PC-3 (cell line): ENCODE measurements at regions not wholly inside any gene's neighbourhood (a gene's known extent, or its start where the extent isn't known, plus 50 kb on each side); places are given as distances from the start of the nearest gene placed in this dataset.
A peak's percentile ranks its signal among the peaks of the same experiment; 100 is the strongest.

Source experiments
- ATAC-seq: fragments of 200-7000 bp; cut with Tn5 transposase; 2 replicates; pipeline ENCODE4 v1.9.1; 2020; ENCODE audit warnings: mild to moderate bottlenecking, moderate library complexity
- BruUV-seq: library from RNA; stranded (reverse); fragments of 400-500 nt; replicated peaks from 2 replicates; lab custom pipeline; 2021; lab: Mats Ljungman, UMichigan
- CTCF ChIA-PET: fragments of 300-600 bp; sonication (Branson Sonifier 250); formaldehyde crosslinking; loops from one replicate; lab custom pipeline; 2022; ENCODE audit warnings: antibody characterized with exemption; lab: Charles Lee
- POLR2A ChIA-PET: fragments of 300-600 bp; sonication (Branson Sonifier 250); formaldehyde crosslinking; loops from one replicate; lab custom pipeline; 2022; ENCODE audit warnings: antibody characterized with exemption; ENCODE audit not compliant: unreplicated experiment; lab: Charles Lee
- DNase-seq: peaks from one replicate; pipeline ENCODE4 v3.0.0-alpha.2; 2015
- H2AFZ ChIP-seq: fragments of 300-600 bp; sonication (generic); 2 replicates; pipeline ENCODE4 v1.6.0; 2016; ENCODE audit warnings: antibody characterized with exemption, low read length
- H3F3A ChIP-seq: fragments of 300-600 bp; sonication (generic); one replicate; pipeline ENCODE4 v1.6.0; 2017; ENCODE audit warnings: antibody characterized with exemption, low read length, control low read depth, mild to moderate bottlenecking; ENCODE audit not compliant: unreplicated experiment
- H3K27ac ChIP-seq: fragments of 300-600 bp; sonication (generic); 2 replicates; pipeline ENCODE4 v1.5.1; 2016; ENCODE audit warnings: mild to moderate bottlenecking, low read length
- H3K27me3 ChIP-seq: fragments of 300-600 bp; sonication (generic); 2 replicates; pipeline ENCODE4 v1.6.1; 2016; ENCODE audit warnings: low read length, mixed read lengths
- H3K36me3 ChIP-seq: fragments of 300-600 bp; sonication (generic); 2 replicates; pipeline ENCODE4 v1.6.1; 2016; ENCODE audit warnings: low read depth, mixed run types, low read length, mixed read lengths
- H3K4me1 ChIP-seq: fragments of 300-600 bp; sonication (generic); 2 replicates; pipeline ENCODE4 v1.5.1; 2016; ENCODE audit warnings: low read length; ENCODE audit not compliant: insufficient read depth
- H3K4me2 ChIP-seq: fragments of 300-600 bp; sonication (generic); 2 replicates; pipeline ENCODE4 v1.6.0; 2016; ENCODE audit warnings: low read length
- H3K4me3 ChIP-seq: fragments of 300-600 bp; sonication (generic); 2 replicates; pipeline ENCODE4 v1.5.1; 2016; ENCODE audit warnings: mild to moderate bottlenecking, low read length, mixed read lengths
- H3K79me2 ChIP-seq: fragments of 300-600 bp; sonication (generic); 2 replicates; pipeline ENCODE4 v1.6.1; 2017; ENCODE audit warnings: low read length, mixed read lengths
- H3K9ac ChIP-seq: fragments of 300-600 bp; sonication (generic); 2 replicates; pipeline ENCODE4 v1.6.0; 2016; ENCODE audit warnings: mild to moderate bottlenecking, low read length
- H3K9me2 ChIP-seq: fragments of 300-600 bp; sonication (generic); replicated peaks from 2 replicates; pipeline ENCODE4 v1.6.1; 2016; ENCODE audit warnings: mixed run types, low read length, mixed read lengths
- H3K9me3 ChIP-seq: fragments of 300-600 bp; sonication (generic); 2 replicates; pipeline ENCODE4 v1.6.1; 2016; ENCODE audit warnings: low read length, mixed read lengths
- H4K20me1 ChIP-seq: fragments of 300-600 bp; sonication (generic); 2 replicates; pipeline ENCODE4 v1.6.1; 2016; ENCODE audit warnings: low read length, mixed read lengths
- CTCF ChIP-seq: fragments of 300-600 bp; sonication (generic); conservative IDR thresholded peaks from 2 replicates; pipeline ENCODE4 v1.5.1; 2017; ENCODE audit warnings: antibody characterized with exemption, low read depth, mild to moderate bottlenecking, low read length
- EZH2 ChIP-seq: fragments of 300-600 bp; sonication (generic); IDR thresholded peaks from one replicate; pipeline ENCODE4 v1.6.1; 2017; ENCODE audit warnings: antibody characterized with exemption, mild to moderate bottlenecking, low read length; ENCODE audit not compliant: unreplicated experiment
- EZH2phosphoT487 ChIP-seq: fragments of 300-600 bp; sonication (generic); IDR thresholded peaks from 2 replicates; pipeline ENCODE4 v1.6.1; 2018; ENCODE audit warnings: mild to moderate bottlenecking, antibody characterized with exemption, low read length, borderline replicate concordance
- intact Hi-C: fragments of 100-400 bp; cut with micrococcal nuclease; formaldehyde crosslinking; loops from 2 replicates; pipeline ENCODE4 v1.9.0; 2023

GRCh38 chr11:8318536-8318935, 54.9 kb upstream of the LMO1 start:
- no peak for TF ChIP-seq EZH2
- no peak for TF ChIP-seq EZH2phosphoT487
- TF ChIP-seq CTCF: 0 out of 2 replicates have a peak, but pooled peaks have one; percentile 22
- Histone ChIP-seq H3K36me3 (no peaks in the 10 kb centered on the region), H4K20me1 (no peaks in the 10 kb centered on the region), H2AFZ (no peak overlapping the region), H3K4me2 (no peak overlapping the region), H3K4me3 (no peak overlapping the region), H3K4me1 (no peaks in the 10 kb centered on the region), H3F3A (no peaks in the 10 kb centered on the region), H3K9ac (no peak overlapping the region), H3K79me2 (no peaks in the 10 kb centered on the region), H3K27ac (no peak overlapping the region), H3K9me3 (no peaks in the 10 kb centered on the region), H3K9me2 (no peaks in the 10 kb centered on the region), H3K27me3 (peaks cover 44% of the 10 kb centered on the region)
- no TSS peak for BruUV-seq
- ATAC-seq: no peak
- intact Hi-C loops: no loop called here
- ChIA-PET CTCF (no interaction called here), POLR2A (no interaction called here)
- no peak for DNase-seq

- no peak overlapping the region for H3K27ac ChIP-seq
- ATAC-seq (no peak), DNase-seq (no peak)
- H3K9me3 ChIP-seq: no peaks in the 10 kb centered on the region
- H3F3A ChIP-seq: no peaks in the 10 kb centered on the region
- no peaks in the 10 kb centered on the region for H4K20me1 ChIP-seq
- ChIA-PET POLR2A (no interaction called here), CTCF (no interaction called here)
- intact Hi-C loops: no loop called here
- H2AFZ ChIP-seq: no peak overlapping the region
- TF ChIP-seq CTCF (no peak), EZH2phosphoT487 (no peak), EZH2 (no peak)
- no peaks in the 10 kb centered on the region for H3K4me1 ChIP-seq
- no peak overlapping the region for H3K9ac ChIP-seq
- H3K79me2 ChIP-seq: no peaks in the 10 kb centered on the region
- H3K4me3 ChIP-seq: no peak overlapping the region
- H3K36me3 ChIP-seq: no peaks in the 10 kb centered on the region
- peaks cover 46% of the 10 kb centered on the region for H3K27me3 ChIP-seq
- no TSS peak for BruUV-seq
- H3K4me2 ChIP-seq: no peak overlapping the region
- no peaks in the 10 kb centered on the region for H3K9me2 ChIP-seq
These were observed 53.5 kb upstream of the LMO1 start for GRCh38 chr11:8317159-8317558.

GRCh38 chr11:8315954-8316353, 52.3 kb upstream of the LMO1 start:
- no peaks in the 10 kb centered on the region for H3K36me3 ChIP-seq
- H3K4me3 ChIP-seq: no peak overlapping the region
- H2AFZ ChIP-seq: no peak overlapping the region
- no peaks in the 10 kb centered on the region for H4K20me1 ChIP-seq
- DNase-seq (no peak), ATAC-seq (no peak)
- CTCF ChIA-PET: no interaction called here
- no peaks in the 10 kb centered on the region for H3K4me1 ChIP-seq
- intact Hi-C loops: no loop called here
- BruUV-seq: no TSS peak
- H3K79me2 ChIP-seq: no peaks in the 10 kb centered on the region
- no peaks in the 10 kb centered on the region for H3K9me2 ChIP-seq
- TF ChIP-seq EZH2: no peak
- TF ChIP-seq EZH2phosphoT487: no peak
- no peak for TF ChIP-seq CTCF
- H3K27me3 ChIP-seq: peaks cover 39% of the 10 kb centered on the region
- no peak overlapping the region for H3K9ac ChIP-seq
- no peak overlapping the region for H3K27ac ChIP-seq
- no peaks in the 10 kb centered on the region for H3F3A ChIP-seq
- POLR2A ChIA-PET: no interaction called here
- no peak overlapping the region for H3K4me2 ChIP-seq
- no peaks in the 10 kb centered on the region for H3K9me3 ChIP-seq
